ENCODE measurements at regions not wholly inside any gene's neighbourhood (a gene's known extent, or its start where the extent isn't known, plus 50 kb on each side); places are given as distances from the start of the nearest gene placed in this dataset.
A peak's percentile ranks its signal among the peaks of the same experiment; 100 is the strongest.

DNA sequence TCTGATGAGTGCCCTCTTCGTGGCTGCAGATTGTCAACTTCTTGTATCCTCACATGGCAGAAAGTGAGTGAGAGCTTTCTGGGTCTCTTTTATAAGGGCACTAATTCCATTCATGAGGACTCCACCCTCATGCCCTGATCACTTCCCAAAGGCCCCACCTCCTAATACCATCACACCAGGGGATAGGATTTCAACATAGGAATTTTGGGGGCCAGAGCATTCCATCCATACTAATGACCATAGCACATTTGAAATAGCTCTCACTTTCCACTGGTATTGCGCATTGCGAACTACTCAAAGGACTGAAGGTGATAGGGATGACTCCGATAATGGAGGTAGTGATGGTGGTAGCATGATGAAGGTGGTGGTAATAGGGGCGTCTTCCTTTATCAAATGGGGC, 324.3 kb downstream of the PRL start:
- H3K4me1 Mint-ChIP-seq (ENCODE audit: unreplicated experiment), result peaks cover 31% of the 10 kb centered on the region
- H3K36me3 Mint-ChIP-seq, result peaks cover 30% of the 10 kb centered on the region
- H3K4me3 Mint-ChIP-seq, result no peak overlapping the region
- peaks cover 21% of the 10 kb centered on the region for H3K9me3 Mint-ChIP-seq
- DNase-seq (ENCODE audit: extremely low spot score, unreplicated experiment), result no peak
- TF ChIP-seq, protein P1, sequence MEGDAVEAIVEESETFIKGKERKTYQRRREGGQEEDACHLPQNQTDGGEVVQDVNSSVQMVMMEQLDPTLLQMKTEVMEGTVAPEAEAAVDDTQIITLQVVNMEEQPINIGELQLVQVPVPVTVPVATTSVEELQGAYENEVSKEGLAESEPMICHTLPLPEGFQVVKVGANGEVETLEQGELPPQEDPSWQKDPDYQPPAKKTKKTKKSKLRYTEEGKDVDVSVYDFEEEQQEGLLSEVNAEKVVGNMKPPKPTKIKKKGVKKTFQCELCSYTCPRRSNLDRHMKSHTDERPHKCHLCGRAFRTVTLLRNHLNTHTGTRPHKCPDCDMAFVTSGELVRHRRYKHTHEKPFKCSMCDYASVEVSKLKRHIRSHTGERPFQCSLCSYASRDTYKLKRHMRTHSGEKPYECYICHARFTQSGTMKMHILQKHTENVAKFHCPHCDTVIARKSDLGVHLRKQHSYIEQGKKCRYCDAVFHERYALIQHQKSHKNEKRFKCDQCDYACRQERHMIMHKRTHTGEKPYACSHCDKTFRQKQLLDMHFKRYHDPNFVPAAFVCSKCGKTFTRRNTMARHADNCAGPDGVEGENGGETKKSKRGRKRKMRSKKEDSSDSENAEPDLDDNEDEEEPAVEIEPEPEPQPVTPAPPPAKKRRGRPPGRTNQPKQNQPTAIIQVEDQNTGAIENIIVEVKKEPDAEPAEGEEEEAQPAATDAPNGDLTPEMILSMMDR (conservative IDR thresholded peaks at IDR 0.05), result no peak
- H3K27me3 Mint-ChIP-seq, result no peaks in the 10 kb centered on the region
- peak overlapping the region; percentile 79 for H3K27ac Mint-ChIP-seq

DNA sequence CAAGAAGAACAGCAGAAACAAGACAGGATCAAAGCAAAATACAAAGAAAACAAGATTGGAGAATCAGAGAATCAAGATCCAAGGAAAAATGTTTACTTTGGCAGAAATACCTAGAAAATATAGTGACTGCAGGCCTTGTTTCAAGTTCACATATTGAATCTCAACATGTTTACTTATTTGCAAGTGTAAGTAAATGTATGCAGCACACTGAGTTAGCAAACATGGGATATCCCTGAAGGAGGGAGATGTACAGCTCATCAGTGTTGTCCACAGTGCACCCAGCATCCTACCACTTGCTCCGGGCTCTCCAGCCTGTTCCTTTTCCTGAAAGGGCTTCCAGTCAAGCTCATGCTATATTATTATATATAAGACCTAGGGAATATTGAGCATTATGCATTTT, 319.5 kb downstream of the PRL start:
- Mint-ChIP-seq H3K9me3 (peaks cover 37% of the 10 kb centered on the region), H3K36me3 (peaks cover 59% of the 10 kb centered on the region), H3K4me3 (no peak overlapping the region), H3K4me1 (ENCODE audit: unreplicated experiment) (peaks cover 5% of the 10 kb centered on the region), H3K27me3 (no peaks in the 10 kb centered on the region), H3K27ac (no peak overlapping the region)
- DNase-seq (ENCODE audit: extremely low spot score, unreplicated experiment), result no peak
- TF ChIP-seq, protein P1 (conservative IDR thresholded peaks at IDR 0.05), result no peak

DNA sequence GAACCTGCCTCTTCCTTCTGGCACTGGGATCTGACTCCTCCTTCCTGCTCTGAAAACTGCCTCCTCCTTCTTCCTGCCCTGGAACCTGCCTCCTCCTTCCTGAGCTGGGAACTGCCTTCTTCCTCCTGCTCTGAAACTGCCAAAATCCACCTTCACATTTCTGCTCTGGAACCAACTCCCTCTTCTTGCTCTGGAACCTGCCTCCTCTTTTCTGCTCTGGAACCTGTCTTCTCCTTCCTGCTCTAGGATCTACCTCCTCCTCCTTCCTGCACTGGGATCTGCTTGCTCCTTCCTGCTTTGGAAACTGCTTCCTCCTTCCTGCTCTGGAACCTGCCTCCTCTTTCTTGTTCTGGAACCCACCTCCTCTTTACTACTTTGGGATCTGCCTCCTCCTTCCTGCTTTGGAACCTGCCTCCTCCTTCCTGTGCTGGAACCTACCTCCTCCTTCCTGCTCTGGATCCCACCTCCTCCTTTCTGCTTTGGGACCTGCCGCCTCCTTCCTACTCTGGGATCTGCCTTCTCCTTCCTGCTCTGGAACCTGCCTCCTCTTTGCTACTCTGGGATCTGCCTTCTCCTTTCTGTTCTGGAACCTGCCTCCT, 315.5 kb downstream of the PRL start:
- H3K4me3 Mint-ChIP-seq, result no peak overlapping the region
- H3K27ac Mint-ChIP-seq, result no peak overlapping the region
- H3K27me3 Mint-ChIP-seq, result no peaks in the 10 kb centered on the region
- peaks cover 13% of the 10 kb centered on the region for H3K4me1 Mint-ChIP-seq (ENCODE audit: unreplicated experiment)
- DNase-seq (ENCODE audit: extremely low spot score, unreplicated experiment), result no peak
- peaks cover 39% of the 10 kb centered on the region for H3K36me3 Mint-ChIP-seq
- H3K9me3 Mint-ChIP-seq, result peaks cover 16% of the 10 kb centered on the region
- TF ChIP-seq, protein P1 (conservative IDR thresholded peaks at IDR 0.05), result no peak

DNA sequence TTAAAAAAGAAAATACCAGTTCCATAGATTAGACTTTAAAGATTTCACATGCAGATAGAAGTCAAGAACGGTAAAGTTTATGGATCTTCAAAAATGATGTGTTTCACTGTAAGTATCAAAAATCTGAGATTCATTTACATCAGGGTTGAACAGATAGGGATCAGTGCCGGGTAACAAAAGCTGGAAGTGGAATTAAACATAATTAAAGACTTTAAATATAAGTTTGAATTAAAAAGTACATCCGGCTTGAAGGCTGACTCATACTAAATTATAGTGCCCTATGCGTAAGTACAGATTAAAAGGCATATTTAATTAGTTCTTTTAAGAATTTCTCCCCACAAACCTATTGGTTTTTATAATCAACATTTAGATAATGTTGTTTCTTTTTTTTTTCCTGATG, 312.7 kb downstream of the PRL start:
- no peak for DNase-seq (ENCODE audit: extremely low spot score, unreplicated experiment)
- no peak overlapping the region for H3K27ac Mint-ChIP-seq
- no peak overlapping the region for H3K4me3 Mint-ChIP-seq
- H3K27me3 Mint-ChIP-seq, result no peaks in the 10 kb centered on the region
- peaks cover 28% of the 10 kb centered on the region for H3K4me1 Mint-ChIP-seq (ENCODE audit: unreplicated experiment)
- peaks cover 39% of the 10 kb centered on the region for H3K36me3 Mint-ChIP-seq
- peaks cover 16% of the 10 kb centered on the region for H3K9me3 Mint-ChIP-seq
- TF ChIP-seq, protein P1 (conservative IDR thresholded peaks at IDR 0.05), result no peak

DNA sequence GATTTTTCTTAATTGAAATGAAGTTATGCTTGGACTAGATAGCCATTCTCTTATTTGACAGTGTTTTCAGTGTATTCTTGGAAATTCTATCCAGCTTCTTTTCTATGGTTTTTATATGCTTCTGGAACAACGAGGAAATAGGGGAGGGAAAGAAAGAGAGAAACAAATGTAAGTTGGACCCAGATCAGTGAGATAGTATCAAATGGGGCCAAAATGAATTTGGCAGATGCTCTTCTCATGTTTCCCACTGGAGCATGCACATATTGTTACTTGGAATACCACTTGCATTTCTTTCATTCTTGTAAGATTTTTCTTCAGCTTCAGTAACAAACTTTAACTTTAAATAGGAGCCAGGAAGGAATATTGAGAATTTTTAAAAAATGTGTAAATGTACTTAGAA, 312.3 kb downstream of the PRL start:
- Mint-ChIP-seq H3K4me3 (no peak overlapping the region), H3K27me3 (no peaks in the 10 kb centered on the region), H3K4me1 (ENCODE audit: unreplicated experiment) (peaks cover 28% of the 10 kb centered on the region), H3K36me3 (peaks cover 39% of the 10 kb centered on the region), H3K9me3 (peaks cover 16% of the 10 kb centered on the region), H3K27ac (no peak overlapping the region)
- DNase-seq (ENCODE audit: extremely low spot score, unreplicated experiment), result no peak
- TF ChIP-seq, protein P1 (conservative IDR thresholded peaks at IDR 0.05), result no peak

DNA sequence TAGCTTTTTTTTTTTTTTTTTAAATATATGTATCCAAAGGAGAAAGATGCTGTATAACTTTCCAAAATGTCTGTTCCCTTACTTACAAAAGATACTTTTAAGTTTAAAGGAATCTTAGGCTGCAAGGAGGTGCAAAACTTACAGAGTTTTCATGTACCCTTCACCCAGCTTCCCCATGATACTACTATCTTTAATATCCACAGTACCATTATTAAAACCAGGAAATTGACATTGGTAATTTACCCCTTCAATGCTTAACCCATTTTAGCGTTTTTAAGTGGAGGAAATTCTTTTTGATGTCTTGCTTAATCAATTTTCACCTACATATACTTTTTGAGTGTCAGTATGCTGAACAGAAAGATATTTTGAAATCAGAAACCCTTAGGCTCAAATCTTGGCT, 310.9 kb downstream of the PRL start:
- no peak overlapping the region for H3K4me3 Mint-ChIP-seq
- H3K9me3 Mint-ChIP-seq, result peaks cover 9% of the 10 kb centered on the region
- H3K36me3 Mint-ChIP-seq, result peaks cover 27% of the 10 kb centered on the region
- DNase-seq (ENCODE audit: extremely low spot score, unreplicated experiment), result no peak
- H3K4me1 Mint-ChIP-seq (ENCODE audit: unreplicated experiment), result peaks cover 28% of the 10 kb centered on the region
- no peak overlapping the region for H3K27ac Mint-ChIP-seq
- TF ChIP-seq, protein P1 (conservative IDR thresholded peaks at IDR 0.05), result no peak
- H3K27me3 Mint-ChIP-seq, result no peaks in the 10 kb centered on the region

Data from type B pancreatic cell (in vitro differentiated cells).